ENCODE measurements at regions not wholly inside any gene's neighbourhood (a gene's known extent, or its start where the extent isn't known, plus 50 kb on each side); places are given as distances from the start of the nearest gene placed in this dataset.

- no peak overlapping the region for H3K27ac ChIP-seq
- intact Hi-C loops (cut with DNase I; ENCODE audit: low total_unique reads) = no loop called here
Measured at GRCh38 chr5:136805466-136805865, 440.1 kb upstream of the TRPC7 start.

DNA sequence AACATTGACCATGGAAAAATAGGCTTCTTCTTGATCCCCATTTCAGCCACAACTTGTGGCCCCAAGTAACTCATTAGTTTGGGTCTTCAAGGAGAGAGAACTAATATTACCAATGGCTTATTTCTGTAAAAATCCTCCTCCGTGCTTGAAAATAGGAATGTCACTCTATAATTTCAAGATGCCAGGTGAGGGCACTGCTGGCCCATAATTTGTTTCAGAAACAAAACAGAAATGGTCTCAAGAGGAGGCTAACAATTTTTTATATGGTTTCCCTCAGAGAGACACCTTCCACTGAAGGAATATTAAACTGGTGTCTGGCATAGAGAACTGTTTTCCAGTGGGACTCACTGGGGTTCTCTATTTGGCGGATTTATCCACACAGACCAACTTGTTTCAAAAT is 437.0 kb upstream of the TRPC7 start:
- Histone ChIP-seq H3K27me3 (no peaks in the 10 kb centered on the region), H3K4me1 (no peaks in the 10 kb centered on the region), H3K4me3 (no peak overlapping the region), H3K36me3 (no peaks in the 10 kb centered on the region), H3K27ac (no peak overlapping the region), H3K9me3 (no peaks in the 10 kb centered on the region)
- TF ChIP-seq POLR2AphosphoS5 (IDR thresholded peaks at IDR 0.05) = no peak
- TF ChIP-seq, protein P1, sequence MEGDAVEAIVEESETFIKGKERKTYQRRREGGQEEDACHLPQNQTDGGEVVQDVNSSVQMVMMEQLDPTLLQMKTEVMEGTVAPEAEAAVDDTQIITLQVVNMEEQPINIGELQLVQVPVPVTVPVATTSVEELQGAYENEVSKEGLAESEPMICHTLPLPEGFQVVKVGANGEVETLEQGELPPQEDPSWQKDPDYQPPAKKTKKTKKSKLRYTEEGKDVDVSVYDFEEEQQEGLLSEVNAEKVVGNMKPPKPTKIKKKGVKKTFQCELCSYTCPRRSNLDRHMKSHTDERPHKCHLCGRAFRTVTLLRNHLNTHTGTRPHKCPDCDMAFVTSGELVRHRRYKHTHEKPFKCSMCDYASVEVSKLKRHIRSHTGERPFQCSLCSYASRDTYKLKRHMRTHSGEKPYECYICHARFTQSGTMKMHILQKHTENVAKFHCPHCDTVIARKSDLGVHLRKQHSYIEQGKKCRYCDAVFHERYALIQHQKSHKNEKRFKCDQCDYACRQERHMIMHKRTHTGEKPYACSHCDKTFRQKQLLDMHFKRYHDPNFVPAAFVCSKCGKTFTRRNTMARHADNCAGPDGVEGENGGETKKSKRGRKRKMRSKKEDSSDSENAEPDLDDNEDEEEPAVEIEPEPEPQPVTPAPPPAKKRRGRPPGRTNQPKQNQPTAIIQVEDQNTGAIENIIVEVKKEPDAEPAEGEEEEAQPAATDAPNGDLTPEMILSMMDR (IDR thresholded peaks at IDR 0.05) = peak in 1 of 3 donors; percentile 13
- TF ChIP-seq POLR2A (IDR thresholded peaks at IDR 0.05) = no peak
- no peak for DNase-seq (ENCODE audit: low spot score in 2 of 2)
- intact Hi-C loops (cut with DNase I; ENCODE audit: low total_unique reads) = no loop called here

More at GRCh38 chr5:136805466-136805865, 440.1 kb upstream of the TRPC7 start:
- DNase-seq (ENCODE audit: low spot score in 2 of 2) = no peak
- Histone ChIP-seq H3K36me3 (no peaks in the 10 kb centered on the region), H3K4me1 (no peaks in the 10 kb centered on the region), H3K4me3 (no peak overlapping the region), H3K27me3 (no peaks in the 10 kb centered on the region), H3K9me3 (no peaks in the 10 kb centered on the region)
- TF ChIP-seq POLR2AphosphoS5 (IDR thresholded peaks at IDR 0.05) = no peak
- TF ChIP-seq, protein P1 (IDR thresholded peaks at IDR 0.05) = no peak
- TF ChIP-seq POLR2A (IDR thresholded peaks at IDR 0.05) = no peak

- H3K27me3 ChIP-seq = no peaks in the 10 kb centered on the region
- H3K27ac ChIP-seq = no peak overlapping the region
- no peaks in the 10 kb centered on the region for H3K4me1 ChIP-seq
- H3K9me3 ChIP-seq = no peaks in the 10 kb centered on the region
- DNase-seq (ENCODE audit: low spot score in 2 of 2) = no peak
- H3K4me3 ChIP-seq = no peak overlapping the region
- H3K36me3 ChIP-seq = no peaks in the 10 kb centered on the region
- intact Hi-C loops (cut with DNase I; ENCODE audit: low total_unique reads) = no loop called here
- TF ChIP-seq, protein P1 (IDR thresholded peaks at IDR 0.05) = no peak
- TF ChIP-seq POLR2A (IDR thresholded peaks at IDR 0.05) (no peak), POLR2AphosphoS5 (IDR thresholded peaks at IDR 0.05) (no peak)
Measured at GRCh38 chr5:136799806-136800372, 434.5 kb upstream of the TRPC7 start.

- Histone ChIP-seq H3K4me1 (no peaks in the 10 kb centered on the region), H3K36me3 (no peaks in the 10 kb centered on the region), H3K4me3 (no peak overlapping the region), H3K27ac (no peak overlapping the region), H3K27me3 (no peaks in the 10 kb centered on the region), H3K9me3 (no peaks in the 10 kb centered on the region)
- TF ChIP-seq POLR2AphosphoS5 (IDR thresholded peaks at IDR 0.05) = no peak
- TF ChIP-seq, protein P1 (IDR thresholded peaks at IDR 0.05) = no peak
- no peak for TF ChIP-seq POLR2A (IDR thresholded peaks at IDR 0.05)
- intact Hi-C loops (cut with DNase I; ENCODE audit: low total_unique reads) = no loop called here
- DNase-seq (ENCODE audit: low spot score in 2 of 2) = no peak
Measured at GRCh38 chr5:136793300-136793699, 428.0 kb upstream of the TRPC7 start.

DNA sequence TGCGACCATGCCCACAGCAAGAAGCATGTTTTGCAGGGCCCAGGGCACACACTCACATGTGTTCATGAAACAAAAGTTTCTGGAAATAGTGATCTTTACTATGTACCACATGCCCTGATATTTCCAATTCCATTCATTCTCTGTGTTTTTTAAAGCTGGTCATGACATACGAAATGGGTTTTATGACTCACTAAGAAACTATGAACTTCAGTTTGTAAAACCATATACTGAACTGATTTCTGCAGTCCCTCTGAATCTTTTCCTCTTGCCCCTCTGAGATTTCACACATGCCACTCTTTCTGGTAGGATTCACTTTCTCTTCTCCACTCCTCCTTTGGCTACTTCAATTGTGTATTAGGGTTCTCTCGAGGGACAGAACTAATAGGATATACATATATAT is 416.1 kb upstream of the TRPC7 start:
- no peaks in the 10 kb centered on the region for H3K9me3 ChIP-seq
- TF ChIP-seq, protein P1 (IDR thresholded peaks at IDR 0.05) = no peak
- TF ChIP-seq POLR2AphosphoS5 (IDR thresholded peaks at IDR 0.05) (no peak), POLR2A (IDR thresholded peaks at IDR 0.05) (no peak)
- intact Hi-C loops (cut with DNase I; ENCODE audit: low total_unique reads) = no loop called here
- no peak overlapping the region for H3K4me3 ChIP-seq
- H3K4me1 ChIP-seq = no peaks in the 10 kb centered on the region
- H3K36me3 ChIP-seq = no peaks in the 10 kb centered on the region
- no peak overlapping the region for H3K27ac ChIP-seq
- no peak for DNase-seq (ENCODE audit: low spot score in 2 of 2)
- H3K27me3 ChIP-seq = peaks cover 0 to 2% of the 10 kb centered on the region in 2 donors
